ENCODE measurements at regions not wholly inside any gene's neighbourhood (a gene's known extent, or its start where the extent isn't known, plus 50 kb on each side); places are given as distances from the start of the nearest gene placed in this dataset.
"Not testable (repeated sequence)": the region's sequence is repeated elsewhere in the genome, so short reads cannot be mapped to it uniquely, and the experiment has no call there.

DNA sequence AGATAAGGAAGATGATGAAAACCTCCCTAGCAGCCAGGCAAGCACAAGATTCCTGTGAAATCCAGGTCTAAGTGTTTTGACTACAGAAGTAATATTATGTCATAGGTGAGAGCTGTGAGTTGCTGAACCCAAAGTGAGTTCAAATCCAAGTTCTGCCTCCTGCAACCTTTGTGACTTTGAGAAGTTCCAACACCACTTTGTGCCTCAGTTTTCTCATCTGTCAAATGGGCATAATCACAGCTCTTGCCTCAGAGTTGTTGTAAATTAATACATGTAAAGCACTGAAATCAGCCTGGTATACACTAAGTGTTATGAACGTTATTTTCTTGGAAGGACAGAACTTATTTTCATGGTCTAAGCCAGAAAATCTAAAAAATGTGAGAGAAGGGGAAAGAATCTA lies 210.3 kb upstream of the FRG2C start:
- not testable (repeated sequence) for DNase-seq

- not testable (repeated sequence) for DNase-seq
These were observed 189.6 kb upstream of the FRG2C start for GRCh38 chr3:75474530-75474929.

DNA sequence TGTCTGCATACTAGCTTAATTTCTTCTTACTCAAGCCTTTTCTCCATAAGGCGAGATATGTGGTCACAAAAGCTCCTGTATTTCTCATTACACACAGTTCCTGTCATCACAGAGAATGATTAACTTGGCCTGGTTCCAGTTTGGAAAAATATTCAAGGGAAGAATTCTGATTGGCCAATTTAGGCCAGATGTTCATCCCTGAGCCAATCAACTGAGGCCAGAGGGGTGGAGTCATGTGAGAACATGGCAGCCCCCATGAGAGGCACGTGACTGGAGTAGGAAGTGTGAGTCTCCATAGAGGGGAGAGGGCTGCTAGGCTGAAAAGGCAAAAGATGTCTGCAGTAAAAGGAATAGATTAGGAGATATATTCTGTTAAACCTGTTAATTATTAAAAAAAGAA lies 167.5 kb upstream of the FRG2C start:
- DNase-seq: not testable (repeated sequence)

- DNase-seq: not testable (repeated sequence)
These were observed 163.8 kb upstream of the FRG2C start for GRCh38 chr3:75500357-75500756.

- DNase-seq: not testable (repeated sequence)
These were observed 162.0 kb upstream of the FRG2C start for GRCh38 chr3:75502171-75502570.

- DNase-seq: not testable (repeated sequence)
These were observed 161.1 kb upstream of the FRG2C start for GRCh38 chr3:75502769-75503756.

DNA sequence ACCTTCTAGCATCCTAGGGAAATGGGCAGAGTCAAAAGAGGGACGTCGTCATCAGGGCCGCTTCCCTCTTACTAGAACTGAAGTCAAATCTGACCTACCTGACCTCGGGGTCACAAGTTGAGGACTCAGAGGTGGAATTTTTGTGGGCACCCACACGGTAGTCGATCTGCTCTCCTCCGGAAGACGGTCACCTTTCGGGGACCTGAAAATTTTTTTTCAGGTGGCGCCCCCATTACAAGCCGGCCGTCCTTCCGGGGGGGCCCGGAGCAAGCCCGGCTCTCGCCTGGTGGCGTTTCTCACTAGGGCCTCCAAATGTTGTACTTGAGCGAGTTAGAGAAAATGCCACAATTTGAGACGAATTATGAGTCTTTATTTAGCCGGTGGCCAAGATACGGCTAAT lies 157.5 kb upstream of the FRG2C start:
- no peak for DNase-seq

DNA sequence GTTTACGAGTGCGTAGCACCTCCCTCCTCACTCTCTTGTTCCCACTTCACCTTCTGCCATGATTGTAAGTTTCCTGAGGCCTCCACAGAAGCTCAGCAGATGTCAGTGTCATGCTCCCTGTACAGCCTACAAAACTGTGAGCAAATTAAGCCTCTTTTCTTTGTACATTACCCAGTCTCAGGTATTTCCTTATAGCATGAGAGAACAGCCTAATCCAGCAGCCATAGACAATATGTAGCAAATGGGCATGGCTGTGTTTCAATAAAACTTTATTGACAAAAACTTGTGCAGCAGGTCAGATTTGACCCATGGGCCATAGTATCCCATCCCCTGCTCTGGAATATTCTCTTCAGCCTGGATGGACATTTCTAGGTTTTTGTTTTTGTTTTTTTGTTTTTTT lies 156.2 kb upstream of the FRG2C start:
- DNase-seq: not testable (repeated sequence)

GRCh38 chr3:75527657-75528056 lies 136.5 kb upstream of the FRG2C start:
- not testable (repeated sequence) for DNase-seq

- DNase-seq: not testable (repeated sequence)
These were observed 112.0 kb upstream of the FRG2C start for GRCh38 chr3:75552095-75552494.

DNA sequence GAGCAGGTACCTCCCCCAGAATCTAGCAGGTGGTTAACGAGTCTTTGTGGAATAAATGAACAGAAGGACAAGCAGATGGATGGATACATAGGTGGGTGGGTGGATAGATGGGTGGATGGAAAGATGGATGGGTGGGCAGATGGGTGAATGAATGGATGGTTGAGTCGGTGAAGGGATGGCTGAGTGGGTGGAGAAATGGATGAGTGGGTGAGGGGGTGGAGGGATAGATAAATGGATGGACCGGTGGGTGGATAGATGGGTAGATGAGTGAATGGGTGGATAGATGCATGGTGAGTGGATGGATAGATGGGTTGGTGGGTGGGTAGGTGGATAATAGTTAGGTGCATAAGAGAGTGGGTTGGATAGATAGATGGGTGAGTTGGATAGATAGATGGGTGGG lies 99.7 kb upstream of the FRG2C start:
- DNase-seq: not testable (repeated sequence)

DNA sequence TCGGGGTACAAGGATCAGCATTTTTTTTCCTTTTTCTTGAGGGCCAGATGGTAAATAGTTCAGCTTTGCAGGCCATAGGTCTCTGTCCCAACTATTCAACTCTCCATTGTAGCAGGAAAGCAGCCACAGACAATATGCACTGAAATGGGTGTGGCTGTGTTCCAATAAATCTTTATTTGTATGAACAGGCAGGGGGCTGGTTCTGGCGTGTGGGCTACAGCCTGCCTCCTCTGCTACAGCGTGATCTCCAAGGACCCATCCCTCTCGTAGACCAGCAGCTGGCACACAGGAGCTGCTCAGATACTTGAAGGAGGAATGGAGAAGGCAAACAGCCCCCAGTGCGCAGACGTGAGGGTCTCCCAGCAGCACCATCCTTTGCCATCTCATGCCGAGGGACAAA lies 91.8 kb upstream of the FRG2C start:
- DNase-seq: not testable (repeated sequence)

DNA sequence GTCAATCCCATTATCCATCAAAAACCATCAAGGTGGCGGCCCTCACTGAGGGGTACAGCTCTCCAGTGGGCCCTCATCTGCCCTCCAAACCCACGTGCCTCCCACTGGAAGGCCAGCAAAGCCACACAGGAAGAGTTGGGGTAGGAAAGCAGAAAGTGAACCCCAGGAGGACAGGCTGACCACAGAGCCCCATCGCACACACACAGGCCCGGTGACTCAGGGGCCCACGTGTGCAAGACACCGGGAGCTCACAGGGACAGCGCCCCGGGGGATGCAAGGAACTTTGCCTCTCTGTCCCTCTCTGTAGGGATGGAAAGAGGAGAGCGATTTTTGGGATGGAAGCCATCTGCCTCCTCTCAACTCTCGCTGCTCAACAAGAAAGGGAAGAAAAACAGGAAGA lies 85.0 kb upstream of the FRG2C start:
- DNase-seq: not testable (repeated sequence)

- not testable (repeated sequence) for DNase-seq
These were observed 84.6 kb upstream of the FRG2C start for GRCh38 chr3:75579536-75579935.

- DNase-seq: not testable (repeated sequence)
These were observed 83.9 kb upstream of the FRG2C start for GRCh38 chr3:75579981-75580782.

DNA sequence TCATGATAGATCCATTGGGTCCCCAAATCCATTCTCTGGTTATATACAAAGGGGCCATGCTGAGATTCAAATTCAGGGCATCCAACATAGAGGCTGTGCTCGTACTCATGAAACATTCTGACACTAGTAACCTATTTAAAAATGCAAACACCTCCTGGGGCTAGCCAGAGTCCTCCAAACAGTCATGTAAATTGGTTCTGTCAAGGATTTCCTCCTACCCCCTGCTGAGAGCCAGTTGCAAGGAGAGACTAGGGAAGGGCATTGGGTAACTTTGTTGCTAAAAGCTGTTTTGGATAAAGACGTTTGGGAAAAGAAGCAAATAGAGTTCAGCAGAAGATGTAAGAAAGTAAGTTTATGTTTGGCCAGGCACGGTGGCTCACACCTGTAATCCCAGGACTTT lies 81.6 kb upstream of the FRG2C start:
- not testable (repeated sequence) for DNase-seq

- DNase-seq: not testable (repeated sequence)
These were observed 81.0 kb upstream of the FRG2C start for GRCh38 chr3:75583116-75583515.

GRCh38 chr3:75587695-75588094 lies 76.4 kb upstream of the FRG2C start:
- not testable (repeated sequence) for DNase-seq

- DNase-seq: not testable (repeated sequence)
These were observed 73.7 kb upstream of the FRG2C start for GRCh38 chr3:75590382-75590781.

GRCh38 chr3:75604286-75604934 lies 59.7 kb upstream of the FRG2C start:
- not testable (repeated sequence) for DNase-seq

GRCh38 chr3:75607996-75608395 lies 56.1 kb upstream of the FRG2C start:
- DNase-seq: not testable (repeated sequence)

DNA sequence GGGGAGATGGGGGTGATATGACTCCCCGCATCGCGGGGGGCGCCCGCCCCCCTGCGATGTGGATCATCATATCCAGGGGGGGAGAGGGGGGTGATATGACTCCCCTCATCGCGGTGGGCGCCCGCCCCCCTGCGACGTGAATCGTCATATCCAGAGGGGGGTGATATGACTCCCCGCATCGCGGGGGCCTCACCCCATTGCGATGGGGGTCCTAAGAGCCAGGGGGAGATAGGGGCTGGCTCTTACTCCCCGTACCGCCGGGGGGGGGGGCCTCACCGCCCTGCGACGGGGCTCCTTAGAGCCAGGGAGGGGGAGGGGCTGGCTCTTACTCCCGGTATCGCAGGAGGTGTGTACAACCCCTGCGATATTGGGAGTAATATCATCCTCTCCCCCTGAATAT lies 54.5 kb upstream of the FRG2C start:
- DNase-seq: not testable (repeated sequence)

GRCh38 chr3:75610773-75611172 lies 53.4 kb upstream of the FRG2C start:
- DNase-seq: no peak
